ENCODE measurements at regions not wholly inside any gene's neighbourhood (a gene's known extent, or its start where the extent isn't known, plus 50 kb on each side); places are given as distances from the start of the nearest gene placed in this dataset.

GRCh38 chr6:51365566-51365965 is 546.9 kb downstream of the TFAP2B start (continued):
- TF ChIP-seq FUBP1 (CRISPR knock-in tag; IDR thresholded peaks at IDR 0.05; ENCODE audit: borderline replicate concordance) (no peak), NR1H2 (CRISPR knock-in tag; IDR thresholded peaks at IDR 0.05; ENCODE audit: borderline replicate concordance, low read depth) (no peak), SP5 (CRISPR knock-in tag; IDR thresholded peaks at IDR 0.05; ENCODE audit: borderline replicate concordance, low read depth) (no peak)

- H3K27ac ChIP-seq (ENCODE audit: extremely low read length, insufficient read depth, low read length) = no peak overlapping the region
- DNase-seq (ENCODE audit: low spot score) (no peak), FAIRE-seq (no peak), ATAC-seq (no peak)
- H3K4me1 ChIP-seq (ENCODE audit: insufficient read depth, low read length) = no peaks in the 10 kb centered on the region
- no peak overlapping the region for H3K9ac ChIP-seq (ENCODE audit: insufficient read depth, low read depth, low read length)
- CTCF ChIA-PET (ENCODE audit: low intra/inter-chr PET ratio, low total read pairs) = no interaction called here
- no TSS peak for BruUV-seq (replicated peaks)
- TF ChIP-seq ZNF609 (CRISPR knock-in tag; IDR thresholded peaks at IDR 0.05; ENCODE audit: borderline replicate concordance) = no peak
- TF ChIP-seq FOXO1 (CRISPR knock-in tag; IDR thresholded peaks at IDR 0.05) = no peak
- TF ChIP-seq TBX2 (CRISPR knock-in tag; IDR thresholded peaks at IDR 0.05; ENCODE audit: borderline replicate concordance) = no peak
- TF ChIP-seq MAFF (IDR thresholded peaks at IDR 0.05; ENCODE audit: low read depth, low read length) = peak; percentile 76
- no peak for TF ChIP-seq KAT8 (CRISPR knock-in tag; IDR thresholded peaks at IDR 0.05)
- TF ChIP-seq MAFK (conservative IDR thresholded peaks at IDR 0.05 in 1 of 2, IDR thresholded peaks at IDR 0.05 in 1 of 2; ENCODE audit: low read length in 2 of 2) = peak; percentile 74 to 87
- H3K4me2 ChIP-seq (ENCODE audit: low read depth, low read length) = no peak overlapping the region
- in situ Hi-C loops (cut with HindIII; ENCODE audit: extremely low pct_ligation_motif_present, low pct_unique_long_range_greater_than_20kb) = no loop called here
- no peak overlapping the region for H2AFZ ChIP-seq (ENCODE audit: low read length)
- H3K4me3 ChIP-seq (replicated peaks in 1 of 3; ENCODE audit: insufficient read depth in 1 of 3, low read depth in 2 of 3, low read length in 3 of 3) = no peak overlapping the region
- no peaks in the 10 kb centered on the region for H3K36me3 ChIP-seq (replicated peaks in 1 of 2; ENCODE audit: control insufficient read depth in 1 of 2, insufficient read depth in 2 of 2, low read length in 2 of 2)
- intact Hi-C loops (cut with micrococcal nuclease; ENCODE audit: unreplicated experiment) = no loop called here
- no peaks in the 10 kb centered on the region for H3K79me2 ChIP-seq (ENCODE audit: insufficient read depth, low read length)
- H3K27me3 ChIP-seq (ENCODE audit: control insufficient read depth in 1 of 2, insufficient read depth in 2 of 2, low read length in 2 of 2) = no peaks in the 10 kb centered on the region
- H3K9me3 ChIP-seq (ENCODE audit: low read length) = no peaks in the 10 kb centered on the region
- no peaks in the 10 kb centered on the region for H4K20me1 ChIP-seq (ENCODE audit: insufficient read depth, low read length)
- WGBS (ENCODE audit: low lambda C conversion rate) = 0% methylated on average over 1 of the region's 1 CpG
- POLR2A ChIA-PET = no interaction called here
Measured at GRCh38 chr6:51369485-51369884, 550.8 kb downstream of the TFAP2B start.
